ENCODE measurements at regions not wholly inside any gene's neighbourhood (a gene's known extent, or its start where the extent isn't known, plus 50 kb on each side); places are given as distances from the start of the nearest gene placed in this dataset.

DNA sequence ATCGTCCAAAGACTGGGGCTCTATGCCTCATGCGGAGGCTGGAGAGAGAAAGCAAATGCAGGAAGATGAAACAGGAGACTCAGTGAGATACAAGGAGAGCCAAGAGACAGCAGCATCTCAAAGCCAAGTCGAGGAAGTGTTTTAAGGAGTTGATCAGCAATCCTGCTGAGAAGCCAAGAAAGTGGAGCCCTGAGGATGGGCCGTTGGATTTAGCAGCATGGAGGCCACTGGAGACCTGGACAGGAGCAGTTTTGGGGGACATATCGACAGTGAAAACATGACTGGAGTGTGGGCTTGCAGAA is 107.4 kb upstream of the ZBTB40 start:
- no peak for TF ChIP-seq EZH2 (IDR thresholded peaks at IDR 0.05)
- TF ChIP-seq POLR2AphosphoS5 (IDR thresholded peaks at IDR 0.05; ENCODE audit: borderline replicate concordance, low read depth, low read length): no peak
- no peak for TF ChIP-seq FOXP2 (optimal IDR thresholded peaks at IDR 0.05; ENCODE audit: control extremely low read depth, extremely low read length, insufficient read depth)
